Nephron (organoid): ENCODE measurements at regions not wholly inside any gene's neighbourhood (a gene's known extent, or its start where the extent isn't known, plus 50 kb on each side); places are given as distances from the start of the nearest gene placed in this dataset.

Experiments used
- H3K27ac Mint-ChIP-seq, 3 experiments: 2 replicates each; pipeline ENCODE4 v1.8.0; 2020; ENCODE audit warnings: mixed read lengths in 3 of 3, mild to moderate bottlenecking in 2 of 3, moderate library complexity in 1 of 3
- H3K27me3 Mint-ChIP-seq: 2 replicates; pipeline ENCODE4 v1.8.0; 2021; ENCODE audit warnings: low read depth, mild to moderate bottlenecking, moderate library complexity, mixed read lengths
- H3K36me3 Mint-ChIP-seq: 2 replicates; pipeline ENCODE4 v1.8.0; 2020; ENCODE audit warnings: low read depth, mixed read lengths
- H3K4me1 Mint-ChIP-seq: 2 replicates; pipeline ENCODE4 v1.8.0; 2020; ENCODE audit warnings: mixed read lengths
- H3K4me3 Mint-ChIP-seq, 3 experiments: 2 replicates each; pipeline ENCODE4 v1.8.0; 2020; ENCODE audit warnings: mild to moderate bottlenecking in 3 of 3, mixed read lengths in 3 of 3, moderate library complexity in 2 of 3
- H3K9me3 Mint-ChIP-seq: 2 replicates; pipeline ENCODE4 v1.8.0; 2020; ENCODE audit warnings: mixed read lengths
- CTCF ChIP-seq, 3 experiments: fragments of 200-600 bp; sonication (generic); IDR thresholded peaks; one replicate each; pipeline ENCODE4 v1.5.0; 2021; ENCODE audit warnings: antibody characterized with exemption in 3 of 3; ENCODE audit not compliant: unreplicated experiment in 3 of 3

- Mint-ChIP-seq H3K4me3 (no peak overlapping the region), H3K36me3 (no peaks in the 10 kb centered on the region), H3K27me3 (peaks cover 4% of the 10 kb centered on the region), H3K27ac (no peak overlapping the region), H3K4me1 (no peaks in the 10 kb centered on the region), H3K9me3 (peaks cover 12% of the 10 kb centered on the region)
- no peak for TF ChIP-seq CTCF (IDR thresholded peaks at IDR 0.05; ENCODE audit: unreplicated experiment in 3 of 3)
Observed at GRCh38 chr1:208809876-208810275, 565.7 kb upstream of the PLXNA2 start.

GRCh38 chr1:208818770-208819445 is 574.7 kb upstream of the PLXNA2 start:
- no peaks in the 10 kb centered on the region for H3K27me3 Mint-ChIP-seq
- H3K4me1 Mint-ChIP-seq: no peaks in the 10 kb centered on the region
- H3K36me3 Mint-ChIP-seq: no peaks in the 10 kb centered on the region
- no peak overlapping the region for H3K4me3 Mint-ChIP-seq
- H3K9me3 Mint-ChIP-seq: no peaks in the 10 kb centered on the region
- no peak for TF ChIP-seq CTCF (IDR thresholded peaks at IDR 0.05; ENCODE audit: unreplicated experiment in 3 of 3)
- no peak overlapping the region for H3K27ac Mint-ChIP-seq

- Mint-ChIP-seq H3K4me3 (no peak overlapping the region), H3K9me3 (no peaks in the 10 kb centered on the region), H3K4me1 (no peaks in the 10 kb centered on the region), H3K27ac (no peak overlapping the region), H3K36me3 (no peaks in the 10 kb centered on the region), H3K27me3 (peaks cover 5% of the 10 kb centered on the region)
- no peak for TF ChIP-seq CTCF (IDR thresholded peaks at IDR 0.05; ENCODE audit: unreplicated experiment in 3 of 3)
Observed at GRCh38 chr1:208820580-208821212, 576.5 kb upstream of the PLXNA2 start.

- Mint-ChIP-seq H3K27ac (no peak overlapping the region), H3K9me3 (no peaks in the 10 kb centered on the region), H3K4me3 (no peak overlapping the region), H3K4me1 (no peaks in the 10 kb centered on the region), H3K36me3 (no peaks in the 10 kb centered on the region), H3K27me3 (peaks cover 5% of the 10 kb centered on the region)
- no peak for TF ChIP-seq CTCF (IDR thresholded peaks at IDR 0.05; ENCODE audit: unreplicated experiment in 3 of 3)
Observed at GRCh38 chr1:208821939-208822338, 577.8 kb upstream of the PLXNA2 start.

GRCh38 chr1:208825300-208825699 is 581.1 kb upstream of the PLXNA2 start:
- no peak for TF ChIP-seq CTCF (IDR thresholded peaks at IDR 0.05; ENCODE audit: unreplicated experiment in 3 of 3)
- H3K27ac Mint-ChIP-seq: no peak overlapping the region
- H3K4me3 Mint-ChIP-seq: no peak overlapping the region
- no peaks in the 10 kb centered on the region for H3K4me1 Mint-ChIP-seq
- peaks cover 5% of the 10 kb centered on the region for H3K27me3 Mint-ChIP-seq
- H3K36me3 Mint-ChIP-seq: no peaks in the 10 kb centered on the region
- no peaks in the 10 kb centered on the region for H3K9me3 Mint-ChIP-seq

GRCh38 chr1:208829595-208829994 is 585.4 kb upstream of the PLXNA2 start:
- Mint-ChIP-seq H3K9me3 (no peaks in the 10 kb centered on the region), H3K27ac (no peak overlapping the region), H3K36me3 (no peaks in the 10 kb centered on the region), H3K4me3 (no peak overlapping the region), H3K27me3 (peaks cover 5% of the 10 kb centered on the region), H3K4me1 (peaks cover 15% of the 10 kb centered on the region)
- TF ChIP-seq CTCF (IDR thresholded peaks at IDR 0.05; ENCODE audit: unreplicated experiment in 3 of 3): no peak
